Activated CD4-positive, alpha-beta T cell treated with anti-CD3 and anti-CD28 coated beads, Interleukin-2, Interleukin-4, amounts not matched to agents 100 ng/mL and 50 ng/mL, durations not matched to agents 16 hours and 8 hours (primary cell): ENCODE measurements at regions not wholly inside any gene's neighbourhood (a gene's known extent, or its start where the extent isn't known, plus 50 kb on each side); places are given as distances from the start of the nearest gene placed in this dataset.

Experiments
- DNase-seq: peaks from one replicate; pipeline ENCODE4 v3.0.0-alpha.2; 2020; ENCODE audit warnings: low spot score

DNA sequence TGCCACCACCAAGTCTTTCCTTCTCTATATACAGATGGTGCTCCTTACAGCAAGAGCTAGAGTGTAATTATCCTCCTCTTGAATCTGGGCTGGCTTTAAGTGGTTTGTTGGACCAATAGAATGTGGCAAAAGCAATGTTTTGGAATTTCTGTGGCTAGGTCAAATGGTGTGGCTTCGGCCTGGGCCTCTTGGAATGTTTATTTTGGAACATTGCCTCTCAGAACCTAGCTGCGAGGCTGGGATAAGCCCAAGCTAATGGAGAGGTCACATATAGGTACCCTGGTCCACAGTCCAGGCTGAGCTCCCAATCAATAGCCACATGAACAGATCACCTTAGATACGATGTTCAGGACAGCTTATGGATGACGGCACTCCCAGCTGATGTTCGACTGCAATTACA lies 556.7 kb downstream of the TYW1 start:
- DNase-seq, result no peak

- no peak for DNase-seq
Measured at GRCh38 chr7:67554986-67555385, 558.4 kb downstream of the TYW1 start.

DNA sequence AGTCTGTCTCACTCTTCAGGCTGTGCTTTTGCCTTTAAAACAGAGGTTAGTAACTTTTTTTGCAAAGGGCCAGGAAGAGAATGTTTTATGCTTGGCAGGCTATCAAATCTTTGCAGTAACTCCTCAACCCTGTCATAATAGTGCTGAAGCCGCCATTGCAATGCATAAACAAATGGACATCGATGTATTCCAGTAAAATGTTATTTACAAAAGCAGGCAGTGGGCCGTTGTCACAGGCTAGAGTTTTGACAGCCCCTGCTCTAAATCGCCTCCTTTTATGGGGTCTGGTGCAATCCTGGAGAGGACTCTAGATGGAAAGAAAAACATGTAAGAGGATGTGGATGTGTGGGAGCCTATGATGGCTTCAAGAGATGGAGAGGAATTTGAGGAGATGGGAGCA lies 568.3 kb downstream of the TYW1 start:
- no peak for DNase-seq

DNA sequence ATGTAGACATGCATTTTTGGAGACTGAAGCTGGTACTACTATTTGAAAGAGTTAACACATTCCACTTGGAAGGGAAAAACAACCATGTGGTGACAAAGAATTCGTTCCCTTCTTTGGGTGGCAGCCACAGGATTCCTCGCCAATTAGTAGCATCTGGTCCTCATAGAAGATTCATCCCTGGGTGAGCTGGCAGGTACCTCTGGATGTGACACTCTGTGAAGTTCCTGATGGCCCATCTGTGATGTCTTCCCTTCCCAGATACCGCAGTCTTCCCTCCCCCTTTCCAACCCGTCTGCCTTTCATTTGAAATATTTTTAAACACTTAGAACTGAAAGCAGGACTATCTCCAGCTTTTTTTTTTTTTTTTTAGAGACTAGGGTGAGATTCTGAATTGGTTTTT lies 569.5 kb downstream of the TYW1 start:
- DNase-seq, result no peak

DNA sequence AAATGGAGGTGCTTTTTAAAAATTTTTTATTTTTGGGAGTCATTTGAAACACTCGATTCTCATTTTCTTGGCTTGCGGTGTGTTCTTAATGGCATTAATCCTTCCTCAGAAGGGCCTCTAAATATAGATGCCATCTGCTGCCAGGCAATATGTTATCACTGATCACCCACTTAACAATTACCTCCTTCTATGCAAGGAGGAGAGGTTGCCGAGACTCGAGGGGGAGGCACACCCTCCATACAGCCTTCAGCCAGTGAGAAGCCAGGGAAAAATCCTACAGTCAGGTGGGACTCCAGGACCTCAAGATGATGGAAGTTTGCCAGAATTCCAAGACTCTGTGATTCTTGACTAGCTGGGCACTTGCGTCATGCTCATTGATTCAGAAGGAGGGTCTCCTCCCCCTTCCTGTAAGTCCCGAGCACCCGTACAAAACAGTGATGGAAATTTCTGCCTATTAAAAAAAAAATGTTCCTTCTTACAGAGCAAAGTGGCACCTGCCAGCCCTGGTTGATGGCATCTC lies 574.5 kb downstream of the TYW1 start:
- no peak for DNase-seq

DNA sequence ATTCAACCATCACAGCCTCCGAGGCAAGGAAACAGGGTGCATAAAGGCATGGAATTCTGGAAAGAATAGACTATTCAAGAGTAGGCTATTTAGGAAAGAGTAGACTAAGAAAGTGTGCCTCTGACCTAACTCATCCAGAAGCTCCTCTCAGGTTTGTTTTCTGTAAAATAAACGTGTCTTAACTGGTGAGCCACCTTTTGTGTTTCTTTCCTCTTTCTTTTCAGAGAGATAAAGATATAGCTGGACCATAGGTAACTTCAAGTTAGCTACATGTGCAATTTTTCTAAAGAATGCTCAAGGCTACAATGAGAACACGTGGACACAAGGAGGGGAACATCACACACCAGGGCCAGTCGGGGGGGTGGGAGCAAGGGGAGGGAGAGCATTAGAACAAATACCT lies 577.0 kb downstream of the TYW1 start:
- DNase-seq, result no peak

DNA sequence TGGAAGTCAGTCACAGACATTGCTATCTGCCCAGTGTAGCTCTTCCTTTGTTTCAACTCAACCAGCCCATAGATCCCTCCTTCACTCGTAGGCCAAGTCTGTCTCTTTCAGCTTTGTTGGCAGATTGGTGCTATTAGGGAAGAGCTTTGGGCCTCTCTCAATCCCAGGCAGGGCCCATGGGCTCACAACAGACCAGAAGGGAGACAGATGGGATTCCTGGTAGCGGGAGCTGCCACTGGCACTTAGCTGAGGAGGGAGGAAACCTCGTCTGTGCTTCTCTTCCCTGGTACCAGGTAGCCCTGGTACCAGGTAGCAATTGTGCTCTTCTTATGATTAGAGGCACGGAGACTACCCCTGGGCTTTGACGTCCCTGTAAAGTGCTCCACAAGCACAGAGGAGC lies 592.0 kb downstream of the TYW1 start:
- no peak for DNase-seq

DNA sequence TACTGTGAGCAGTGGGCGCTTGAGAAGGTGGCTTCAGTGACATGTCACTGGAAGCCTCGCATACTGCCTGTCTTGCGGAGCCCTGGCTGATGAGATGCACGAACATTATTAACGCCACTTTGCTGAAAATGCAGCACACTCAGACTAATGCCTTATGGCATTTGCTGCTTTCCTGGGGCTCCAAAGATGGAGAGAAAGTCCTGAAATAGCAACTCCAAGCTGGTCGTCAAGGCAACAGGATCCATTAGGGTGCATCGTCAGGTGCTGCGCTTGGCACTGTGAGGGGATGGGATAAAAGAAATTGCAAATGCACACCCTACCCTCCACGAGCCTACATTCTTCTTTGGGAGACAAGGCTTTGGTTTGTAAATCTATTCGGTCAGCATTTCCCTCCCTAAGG lies 592.5 kb downstream of the TYW1 start:
- no peak for DNase-seq

DNA sequence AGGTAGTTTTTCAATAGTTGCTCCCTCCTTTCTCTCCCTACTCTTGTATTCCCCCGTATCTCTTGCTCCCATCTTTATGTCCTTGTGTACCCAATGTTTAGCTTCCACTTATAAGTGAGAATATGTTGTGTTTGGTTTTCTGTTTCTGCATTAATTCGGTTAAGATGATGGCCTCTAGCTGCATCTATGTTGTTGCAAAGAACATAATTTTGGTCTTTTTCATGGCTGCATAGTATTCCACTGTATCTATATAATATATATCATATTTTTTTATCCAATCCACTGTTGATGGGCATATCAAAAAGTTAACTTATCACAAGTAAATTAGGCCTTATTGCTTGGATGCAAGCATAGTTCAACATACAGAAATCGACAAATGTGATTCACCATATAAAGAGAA lies 594.0 kb downstream of the TYW1 start:
- DNase-seq, result no peak

- DNase-seq, result no peak
Measured at GRCh38 chr7:67593794-67594193, 597.2 kb downstream of the TYW1 start.

GRCh38 chr7:67595431-67596180 lies 599.0 kb downstream of the TYW1 start:
- no peak for DNase-seq

DNA sequence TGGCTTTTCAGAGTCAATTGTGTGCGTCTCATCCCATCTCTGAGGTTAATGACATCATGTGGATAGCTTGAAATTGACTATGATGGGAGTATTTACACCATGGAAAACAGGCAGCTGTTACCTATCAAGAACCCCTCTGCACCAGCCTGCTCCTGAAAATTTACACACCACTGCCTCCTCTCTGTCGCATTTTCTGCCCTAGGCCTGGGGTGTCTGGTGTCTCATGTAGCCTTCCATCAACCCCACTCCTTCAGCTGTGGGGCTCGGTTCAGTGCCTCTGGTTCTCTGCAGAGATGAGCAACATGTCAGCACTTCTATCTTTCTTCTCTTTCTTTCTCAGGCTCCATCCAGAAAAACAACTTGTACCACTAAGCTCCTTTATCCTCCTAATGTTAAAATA lies 600.5 kb downstream of the TYW1 start:
- no peak for DNase-seq

DNA sequence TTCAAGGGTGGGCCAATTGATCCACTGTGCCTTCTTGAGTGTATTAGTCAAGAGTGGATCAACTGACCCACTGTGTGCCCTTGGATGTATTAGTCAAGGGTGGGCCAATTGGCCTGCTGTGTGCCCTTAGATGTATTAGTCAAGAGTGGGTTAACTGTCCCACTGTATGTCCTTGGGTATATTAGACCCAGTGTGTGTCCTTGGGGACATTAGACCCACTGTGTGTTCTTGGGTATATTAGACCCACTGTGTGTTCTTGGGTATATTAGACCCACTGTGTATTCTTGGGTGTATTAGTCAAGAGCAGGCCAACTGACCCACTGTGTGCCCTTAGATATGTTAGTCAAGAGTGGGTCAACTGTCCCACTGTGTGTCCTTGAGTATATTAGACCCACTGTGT lies 601.8 kb downstream of the TYW1 start:
- DNase-seq, result no peak

- no peak for DNase-seq
Measured at GRCh38 chr7:67599331-67600062, 602.9 kb downstream of the TYW1 start.

GRCh38 chr7:67602246-67602887 lies 605.7 kb downstream of the TYW1 start:
- DNase-seq, result no peak

DNA sequence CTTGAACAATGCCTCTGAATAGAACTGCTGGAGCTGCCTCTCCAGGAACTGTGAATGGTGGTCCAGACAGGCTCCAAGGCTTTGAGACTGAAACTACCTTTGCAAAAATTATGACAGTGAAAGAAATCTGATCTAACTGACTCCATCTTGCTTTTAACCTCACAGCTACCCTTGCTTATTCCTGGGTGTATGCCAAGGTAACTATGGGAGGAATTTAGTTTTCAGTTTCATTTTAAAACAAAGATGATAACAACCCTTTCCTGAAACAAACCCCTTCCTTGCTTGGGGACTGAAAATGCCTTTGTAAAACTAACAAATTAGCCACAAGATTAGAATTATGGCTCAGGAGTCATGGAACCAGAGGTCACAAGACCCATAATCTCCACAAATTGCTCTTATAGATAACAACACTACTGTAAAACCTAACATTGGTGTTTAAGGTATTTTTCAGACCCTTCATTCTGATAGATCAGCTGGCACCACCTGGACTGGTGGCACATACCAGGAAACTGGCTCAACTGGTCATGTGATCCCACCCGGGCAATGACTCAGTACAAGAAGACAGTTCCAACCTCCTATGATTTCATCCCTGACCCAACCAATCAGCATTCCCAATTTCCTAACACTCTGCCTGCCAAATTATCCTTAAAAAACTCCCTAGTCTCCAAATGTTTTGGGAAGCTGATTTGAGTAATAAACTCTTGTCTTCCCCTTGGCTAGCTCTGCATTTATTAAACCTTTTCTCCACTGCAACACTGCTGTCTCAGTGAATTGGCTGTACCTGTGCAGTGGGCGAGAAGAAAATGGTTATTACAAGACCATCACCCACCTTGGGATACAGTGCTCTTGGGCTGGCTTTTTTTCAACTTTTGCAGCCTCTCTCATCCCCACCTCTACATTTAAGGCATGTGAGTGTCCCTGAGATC lies 608.1 kb downstream of the TYW1 start:
- no peak for DNase-seq

GRCh38 chr7:67608806-67609205 lies 612.2 kb downstream of the TYW1 start:
- DNase-seq, result no peak

DNA sequence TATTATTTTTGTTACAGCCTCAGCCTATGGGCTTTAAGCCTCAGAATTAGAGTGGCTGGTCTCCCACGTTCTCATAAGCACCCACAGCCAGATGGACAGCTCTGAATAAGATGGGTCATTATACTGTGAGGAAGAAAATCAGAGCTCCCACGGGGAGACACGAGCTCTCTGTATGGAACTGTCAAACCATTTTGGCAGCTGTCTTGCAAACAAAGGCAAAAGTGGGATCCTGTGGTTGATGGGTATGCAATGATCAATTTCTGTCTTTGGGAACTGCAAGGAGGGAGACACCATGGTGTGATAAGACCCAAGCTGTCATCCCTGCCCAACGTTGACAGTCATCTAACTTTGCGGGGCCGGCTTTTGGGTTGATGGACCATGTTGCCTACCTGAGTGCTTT lies 614.3 kb downstream of the TYW1 start:
- DNase-seq, result no peak

DNA sequence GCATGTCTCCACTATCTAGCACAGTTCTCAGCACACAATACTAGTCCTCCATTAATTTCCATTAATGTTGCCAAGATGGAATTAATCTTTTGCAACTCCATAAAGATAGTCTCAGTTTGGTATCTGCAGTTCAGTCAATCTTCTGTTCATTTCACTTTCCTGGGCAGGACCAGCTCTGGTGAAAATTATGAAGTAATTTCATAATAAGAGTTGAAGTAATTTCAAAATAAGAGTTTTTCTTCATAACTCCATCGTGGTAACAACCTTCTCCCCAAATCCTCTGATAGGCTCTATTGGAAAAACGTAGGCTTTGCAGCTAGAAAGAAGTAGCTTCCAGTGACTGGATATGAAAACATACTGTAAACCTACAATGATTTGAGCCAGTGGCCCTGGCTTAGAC lies 618.2 kb downstream of the TYW1 start:
- DNase-seq, result no peak

GRCh38 chr7:67616517-67616916 lies 619.9 kb downstream of the TYW1 start:
- no peak for DNase-seq

- DNase-seq, result no peak
Measured at GRCh38 chr7:67618556-67619162, 622.0 kb downstream of the TYW1 start.

DNA sequence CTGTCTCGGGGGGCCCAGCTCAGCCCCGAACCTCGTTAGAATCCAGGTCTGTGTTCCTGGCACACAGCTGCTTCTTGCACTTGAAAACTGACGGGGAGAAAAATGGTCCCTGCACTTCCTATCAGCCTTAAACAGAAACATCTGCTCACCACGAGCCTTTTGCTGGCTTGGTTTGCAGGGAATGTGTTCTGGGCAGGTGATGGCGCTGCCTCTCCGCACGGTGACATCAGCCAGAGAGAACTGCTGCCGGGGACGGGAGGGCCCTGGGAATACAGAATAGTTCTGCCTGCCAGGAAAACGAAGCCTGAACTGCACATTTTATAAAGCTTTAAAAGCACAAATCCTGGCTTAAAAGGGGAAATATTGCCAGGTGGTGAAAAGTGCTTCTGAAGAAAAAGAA lies 622.5 kb downstream of the TYW1 start:
- DNase-seq, result no peak
